ENCODE measurements at regions not wholly inside any gene's neighbourhood (a gene's known extent, or its start where the extent isn't known, plus 50 kb on each side); places are given as distances from the start of the nearest gene placed in this dataset.

DNA sequence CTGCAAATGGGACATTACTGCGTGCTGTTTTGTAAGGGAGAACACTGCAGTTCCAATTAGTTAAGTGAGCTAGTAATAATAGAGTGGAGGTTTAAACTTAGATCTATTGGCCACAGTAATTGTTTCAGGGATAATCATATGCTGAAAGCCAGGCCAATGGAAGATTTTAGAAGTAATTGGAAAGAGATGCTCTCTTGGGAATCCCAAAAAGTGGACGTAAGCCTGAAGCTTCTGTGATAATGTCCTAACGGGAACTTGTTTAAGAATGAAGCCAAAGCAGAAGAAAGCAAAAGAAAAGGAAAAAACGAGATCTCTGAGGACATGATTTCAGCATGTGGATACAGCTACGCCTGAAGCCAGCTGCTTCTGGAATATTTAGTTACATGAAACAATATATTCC lies 594.6 kb downstream of the SLC4A3 start:
- Histone ChIP-seq H3K27me3 (no peaks in the 10 kb centered on the region), H3K27ac (no peak overlapping the region), H3K4me3 (no peak overlapping the region), H3K36me3 (no peaks in the 10 kb centered on the region), H3K4me1 (no peaks in the 10 kb centered on the region), H3K9me3 (no peaks in the 10 kb centered on the region)
- intact Hi-C loops (cut with DNase I; ENCODE audit: low total_unique reads), result no loop called here
- DNase-seq, result no peak
- TF ChIP-seq POLR2A (IDR thresholded peaks at IDR 0.05), result no peak
- TF ChIP-seq, protein P1, sequence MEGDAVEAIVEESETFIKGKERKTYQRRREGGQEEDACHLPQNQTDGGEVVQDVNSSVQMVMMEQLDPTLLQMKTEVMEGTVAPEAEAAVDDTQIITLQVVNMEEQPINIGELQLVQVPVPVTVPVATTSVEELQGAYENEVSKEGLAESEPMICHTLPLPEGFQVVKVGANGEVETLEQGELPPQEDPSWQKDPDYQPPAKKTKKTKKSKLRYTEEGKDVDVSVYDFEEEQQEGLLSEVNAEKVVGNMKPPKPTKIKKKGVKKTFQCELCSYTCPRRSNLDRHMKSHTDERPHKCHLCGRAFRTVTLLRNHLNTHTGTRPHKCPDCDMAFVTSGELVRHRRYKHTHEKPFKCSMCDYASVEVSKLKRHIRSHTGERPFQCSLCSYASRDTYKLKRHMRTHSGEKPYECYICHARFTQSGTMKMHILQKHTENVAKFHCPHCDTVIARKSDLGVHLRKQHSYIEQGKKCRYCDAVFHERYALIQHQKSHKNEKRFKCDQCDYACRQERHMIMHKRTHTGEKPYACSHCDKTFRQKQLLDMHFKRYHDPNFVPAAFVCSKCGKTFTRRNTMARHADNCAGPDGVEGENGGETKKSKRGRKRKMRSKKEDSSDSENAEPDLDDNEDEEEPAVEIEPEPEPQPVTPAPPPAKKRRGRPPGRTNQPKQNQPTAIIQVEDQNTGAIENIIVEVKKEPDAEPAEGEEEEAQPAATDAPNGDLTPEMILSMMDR (IDR thresholded peaks at IDR 0.05), result no peak

DNA sequence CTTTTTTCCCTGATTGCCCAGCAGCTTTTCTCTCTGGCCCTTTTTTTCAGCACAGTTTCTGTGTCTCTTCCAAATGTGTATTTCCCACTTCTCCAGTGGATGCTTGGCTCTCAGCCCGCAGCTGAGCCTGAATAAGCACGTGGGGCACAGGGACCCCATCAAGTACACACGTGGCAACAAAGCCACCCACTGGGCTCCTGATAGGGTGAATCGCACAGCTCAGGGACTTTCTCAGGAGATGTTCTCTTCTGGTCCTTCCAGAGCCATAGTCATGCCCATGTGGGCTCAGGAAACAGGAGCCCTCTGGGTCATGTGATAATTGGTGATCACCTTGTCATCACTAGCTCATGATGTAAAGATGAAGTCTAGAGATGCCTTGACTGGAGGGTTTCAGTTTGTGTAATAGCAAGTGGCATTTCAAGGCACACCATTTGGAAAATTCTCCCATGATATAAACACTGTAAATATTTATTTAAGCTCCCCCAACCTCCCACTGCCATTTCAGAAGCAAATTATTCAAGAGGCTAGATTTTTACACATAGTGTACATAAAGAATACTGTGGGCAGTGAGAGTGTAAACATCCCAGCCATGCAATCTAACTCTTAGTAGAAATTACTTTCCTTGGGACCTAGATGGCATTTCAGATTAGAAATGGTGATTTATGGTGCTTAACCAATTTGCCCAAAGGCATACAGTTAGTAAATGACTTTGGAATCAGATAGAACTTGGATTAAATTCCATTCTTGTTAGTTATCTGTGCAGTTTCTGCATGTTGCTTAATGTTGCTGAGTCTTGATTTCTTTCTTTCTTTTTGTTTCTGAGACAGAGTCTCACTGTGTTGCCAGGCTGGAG lies 597.5 kb downstream of the SLC4A3 start:
- intact Hi-C loops (cut with DNase I; ENCODE audit: low total_unique reads), result no loop called here
- no peak for DNase-seq
- Histone ChIP-seq H3K27me3 (no peaks in the 10 kb centered on the region), H3K9me3 (no peaks in the 10 kb centered on the region), H3K36me3 (no peaks in the 10 kb centered on the region), H3K4me1 (no peaks in the 10 kb centered on the region), H3K4me3 (no peak overlapping the region), H3K27ac (no peak overlapping the region)
- TF ChIP-seq, protein P1 (IDR thresholded peaks at IDR 0.05), result no peak
- no peak for TF ChIP-seq POLR2A (IDR thresholded peaks at IDR 0.05)

DNA sequence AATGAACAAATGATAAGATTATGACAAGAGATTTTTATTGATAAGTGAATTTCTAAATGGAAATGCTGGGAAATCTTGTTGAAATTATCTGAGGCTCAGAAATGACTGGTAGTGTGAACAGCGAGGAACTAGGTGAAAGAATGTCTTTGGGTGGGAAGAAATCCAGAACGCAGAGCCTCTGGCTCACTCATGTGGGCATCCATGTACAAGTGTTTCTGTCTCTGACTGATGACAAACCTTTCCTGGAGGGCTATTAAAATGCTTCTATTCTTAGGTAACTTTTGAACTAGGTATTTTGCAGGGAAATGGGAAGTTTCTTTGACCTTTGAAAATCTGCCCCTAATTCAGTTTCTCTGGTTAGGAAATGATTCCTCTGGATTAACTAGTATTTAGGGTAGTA lies 598.6 kb downstream of the SLC4A3 start:
- H3K27ac ChIP-seq, result no peak overlapping the region
- TF ChIP-seq POLR2A (IDR thresholded peaks at IDR 0.05), result no peak
- TF ChIP-seq, protein P1 (IDR thresholded peaks at IDR 0.05), result no peak
- intact Hi-C loops (cut with DNase I; ENCODE audit: low total_unique reads), result no loop called here
- H3K36me3 ChIP-seq, result no peaks in the 10 kb centered on the region
- no peaks in the 10 kb centered on the region for H3K27me3 ChIP-seq
- no peak overlapping the region for H3K4me3 ChIP-seq
- no peaks in the 10 kb centered on the region for H3K4me1 ChIP-seq
- H3K9me3 ChIP-seq, result no peaks in the 10 kb centered on the region
- DNase-seq, result no peak

DNA sequence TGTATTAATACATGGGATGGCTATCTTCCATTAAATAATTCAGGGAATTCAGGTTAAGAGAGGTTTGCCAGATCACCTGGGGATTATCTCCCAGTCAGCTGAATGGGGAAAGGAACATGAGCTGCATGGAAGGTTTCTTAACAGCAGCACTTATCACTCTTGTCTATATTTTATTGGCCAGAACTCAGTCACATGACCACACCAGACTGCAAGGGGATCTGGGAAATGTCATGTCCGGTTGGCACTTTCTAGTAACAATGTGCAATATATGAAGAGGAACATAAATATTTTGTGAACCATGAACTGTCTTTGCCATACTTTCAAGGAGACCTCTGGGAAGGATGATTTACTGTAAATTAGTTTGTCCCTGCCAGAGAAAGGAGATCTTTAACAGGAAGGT lies 599.1 kb downstream of the SLC4A3 start:
- TF ChIP-seq POLR2A (IDR thresholded peaks at IDR 0.05), result no peak
- TF ChIP-seq, protein P1 (IDR thresholded peaks at IDR 0.05), result no peak
- Histone ChIP-seq H3K36me3 (no peaks in the 10 kb centered on the region), H3K27me3 (no peaks in the 10 kb centered on the region), H3K9me3 (no peaks in the 10 kb centered on the region), H3K27ac (no peak overlapping the region), H3K4me3 (no peak overlapping the region), H3K4me1 (no peaks in the 10 kb centered on the region)
- no peak for DNase-seq
- intact Hi-C loops (cut with DNase I; ENCODE audit: low total_unique reads), result no loop called here

DNA sequence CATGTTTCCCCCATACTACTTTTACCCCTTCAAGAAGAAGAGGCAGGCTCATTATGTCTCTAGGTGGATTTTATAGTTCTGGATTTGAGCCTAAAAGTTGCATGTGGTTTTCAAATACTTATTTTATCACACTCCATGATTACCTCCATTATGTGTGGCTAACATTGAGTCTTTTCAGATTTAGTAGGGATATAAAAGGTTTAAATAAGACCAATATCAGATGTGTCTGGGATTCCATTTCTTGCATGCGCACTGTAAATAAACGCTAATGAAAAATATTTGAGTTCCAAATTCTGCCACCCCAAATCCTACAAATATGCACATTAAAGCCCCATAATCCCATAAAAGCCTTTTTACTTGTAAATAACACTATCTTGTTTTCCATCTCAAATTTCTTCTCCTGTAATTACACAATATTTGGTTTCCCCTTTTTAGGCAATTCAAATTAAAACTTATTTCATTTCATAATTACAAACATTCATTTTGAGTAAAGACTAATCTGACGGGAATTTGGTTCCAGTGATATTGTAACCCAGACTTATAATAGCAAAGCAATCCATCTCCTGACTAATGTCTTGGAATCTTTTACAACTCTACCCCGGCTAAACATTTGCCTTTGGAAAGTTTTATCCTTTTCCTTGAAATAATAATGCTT lies 600.0 kb downstream of the SLC4A3 start:
- H3K27me3 ChIP-seq, result no peaks in the 10 kb centered on the region
- no peaks in the 10 kb centered on the region for H3K9me3 ChIP-seq
- no peak overlapping the region for H3K4me3 ChIP-seq
- no peaks in the 10 kb centered on the region for H3K36me3 ChIP-seq
- TF ChIP-seq, protein P1 (IDR thresholded peaks at IDR 0.05), result no peak
- DNase-seq, result no peak
- intact Hi-C loops (cut with DNase I; ENCODE audit: low total_unique reads), result no loop called here
- no peak overlapping the region for H3K27ac ChIP-seq
- no peaks in the 10 kb centered on the region for H3K4me1 ChIP-seq
